HUES48 (cell line): ENCODE measurements at regions not wholly inside any gene's neighbourhood (a gene's known extent, or its start where the extent isn't known, plus 50 kb on each side); places are given as distances from the start of the nearest gene placed in this dataset.

Experiments
- H3K27ac ChIP-seq: one replicate; pipeline ENCODE4 v1.7.0; 2013; ENCODE audit warnings: low read depth, low read length, inconsistent platforms
- H3K27me3 ChIP-seq: 2 replicates; pipeline ENCODE4 v1.6.1; 2013; ENCODE audit warnings: mild to moderate bottlenecking, low read length; ENCODE audit not compliant: control insufficient read depth, insufficient read depth
- H3K36me3 ChIP-seq: 2 replicates; pipeline ENCODE4 v1.6.1; 2013; ENCODE audit warnings: low read length; ENCODE audit not compliant: control insufficient read depth, insufficient read depth
- H3K4me1 ChIP-seq: 2 replicates; pipeline ENCODE4 v1.6.1; 2013; ENCODE audit warnings: mild to moderate bottlenecking, low read length; ENCODE audit not compliant: control insufficient read depth, insufficient read depth
- H3K4me3 ChIP-seq: 2 replicates; pipeline ENCODE4 v1.5.1; 2013; ENCODE audit warnings: mild to moderate bottlenecking, low read depth, low read length
- H3K9ac ChIP-seq: 2 replicates; pipeline ENCODE4 v1.6.1; 2013; ENCODE audit warnings: mild to moderate bottlenecking, low read depth, low read length, moderate library complexity
- H3K9me3 ChIP-seq: 2 replicates; pipeline ENCODE4 v1.6.1; 2013; ENCODE audit warnings: low read length; ENCODE audit not compliant: control insufficient read depth, insufficient read depth

GRCh38 chr12:68422956-68423574 is 90.9 kb upstream of the MDM1 start:
- Histone ChIP-seq H3K4me1 (peaks cover under 1% of the 10 kb centered on the region), H3K9me3 (peaks cover 2% of the 10 kb centered on the region; the same call in 1 of the 2 replicates), H3K9ac (no peak overlapping the region), H3K36me3 (no peaks in the 10 kb centered on the region), H3K27ac (no peak overlapping the region), H3K4me3 (no peak overlapping the region), H3K27me3 (no peaks in the 10 kb centered on the region)

- Histone ChIP-seq H3K27ac (no peak overlapping the region), H3K9me3 (no peaks in the 10 kb centered on the region), H3K36me3 (no peaks in the 10 kb centered on the region), H3K4me1 (peaks cover 16% of the 10 kb centered on the region), H3K27me3 (no peaks in the 10 kb centered on the region), H3K9ac (no peak overlapping the region), H3K4me3 (no peak overlapping the region)
Observed at GRCh38 chr12:68425998-68426397, 93.8 kb upstream of the MDM1 start.

- H3K36me3 ChIP-seq, result no peaks in the 10 kb centered on the region
- H3K4me1 ChIP-seq, result peaks cover 16% of the 10 kb centered on the region
- no peaks in the 10 kb centered on the region for H3K27me3 ChIP-seq
- H3K4me3 ChIP-seq, result no peak overlapping the region
- H3K27ac ChIP-seq, result peak overlapping the region; percentile 35
- no peaks in the 10 kb centered on the region for H3K9me3 ChIP-seq
- H3K9ac ChIP-seq, result no peak overlapping the region
Observed at GRCh38 chr12:68428211-68428610, 96.0 kb upstream of the MDM1 start.

GRCh38 chr12:68428724-68429501 is 96.8 kb upstream of the MDM1 start:
- no peak overlapping the region for H3K4me3 ChIP-seq
- no peaks in the 10 kb centered on the region for H3K36me3 ChIP-seq
- H3K4me1 ChIP-seq, result peaks cover 16% of the 10 kb centered on the region
- peak overlapping the region; percentile 35 for H3K27ac ChIP-seq
- H3K9ac ChIP-seq, result no peak overlapping the region
- H3K9me3 ChIP-seq, result no peaks in the 10 kb centered on the region
- no peaks in the 10 kb centered on the region for H3K27me3 ChIP-seq

GRCh38 chr12:68429696-68430095 is 97.5 kb upstream of the MDM1 start:
- no peaks in the 10 kb centered on the region for H3K27me3 ChIP-seq
- no peak overlapping the region for H3K9ac ChIP-seq
- peak overlapping the region; percentile 33 for H3K27ac ChIP-seq
- H3K4me1 ChIP-seq, result peaks cover 16% of the 10 kb centered on the region
- H3K9me3 ChIP-seq, result no peaks in the 10 kb centered on the region
- no peaks in the 10 kb centered on the region for H3K36me3 ChIP-seq
- no peak overlapping the region for H3K4me3 ChIP-seq

GRCh38 chr12:68431786-68432185 is 99.6 kb upstream of the MDM1 start:
- Histone ChIP-seq H3K4me3 (no peak overlapping the region), H3K9ac (no peak overlapping the region), H3K36me3 (no peaks in the 10 kb centered on the region), H3K27ac (no peak overlapping the region), H3K4me1 (peaks cover 16% of the 10 kb centered on the region), H3K9me3 (peaks cover 3% of the 10 kb centered on the region; the same call in 1 of the 2 replicates), H3K27me3 (no peaks in the 10 kb centered on the region)

DNA sequence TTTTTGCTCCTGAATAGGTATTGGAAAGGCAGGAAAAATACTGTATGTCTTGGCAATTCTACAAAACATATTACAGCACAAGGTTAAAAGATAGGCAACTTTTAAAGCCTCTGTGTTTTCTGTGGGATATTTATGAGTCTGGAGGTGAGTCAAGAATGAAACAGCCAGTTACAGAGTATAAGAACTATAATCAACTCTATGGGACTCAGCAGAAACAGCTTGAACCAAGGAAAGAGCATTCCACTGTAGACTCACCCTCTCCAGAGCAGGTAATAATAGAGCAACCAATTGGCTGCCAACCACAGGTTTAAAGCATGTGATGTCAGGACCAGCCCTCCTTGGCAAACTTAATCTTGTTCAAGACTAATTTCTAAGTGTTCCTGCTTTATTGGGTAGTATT is 100.5 kb upstream of the MDM1 start:
- Histone ChIP-seq H3K36me3 (no peaks in the 10 kb centered on the region), H3K4me3 (no peak overlapping the region), H3K27ac (no peak overlapping the region), H3K9ac (no peak overlapping the region), H3K9me3 (peaks cover 3% of the 10 kb centered on the region; the same call in 1 of the 2 replicates), H3K4me1 (peaks cover 16% of the 10 kb centered on the region), H3K27me3 (no peaks in the 10 kb centered on the region)

GRCh38 chr12:68434391-68435298 is 102.5 kb upstream of the MDM1 start:
- Histone ChIP-seq H3K27ac (no peak overlapping the region), H3K4me3 (no peak overlapping the region), H3K27me3 (no peaks in the 10 kb centered on the region), H3K9ac (no peak overlapping the region), H3K4me1 (peaks cover 10% of the 10 kb centered on the region), H3K9me3 (peaks cover 3% of the 10 kb centered on the region; the same call in 1 of the 2 replicates), H3K36me3 (no peaks in the 10 kb centered on the region)

DNA sequence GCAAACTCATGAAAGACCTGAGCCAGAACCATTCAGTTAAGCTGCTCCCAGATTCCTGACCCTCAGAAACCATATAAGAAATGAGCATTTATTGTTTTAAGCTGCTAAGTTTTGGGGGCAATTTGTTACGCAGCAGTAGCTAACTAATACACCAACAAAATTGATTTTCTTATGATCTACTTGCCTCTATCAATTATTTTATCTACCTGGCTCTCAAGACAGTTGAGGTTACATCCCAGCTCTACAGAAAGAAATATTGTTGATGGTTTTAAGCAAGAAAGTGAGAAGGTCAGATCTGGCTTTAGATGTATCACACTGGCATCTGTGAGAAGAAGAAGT is 103.1 kb upstream of the MDM1 start:
- Histone ChIP-seq H3K27me3 (no peaks in the 10 kb centered on the region), H3K4me3 (no peak overlapping the region), H3K9ac (no peak overlapping the region), H3K9me3 (peaks cover 3% of the 10 kb centered on the region; the same call in 1 of the 2 replicates), H3K27ac (no peak overlapping the region), H3K4me1 (peaks cover 13% of the 10 kb centered on the region), H3K36me3 (no peaks in the 10 kb centered on the region)

- H3K9me3 ChIP-seq, result peaks cover 3% of the 10 kb centered on the region; the same call in 1 of the 2 replicates
- no peak overlapping the region for H3K4me3 ChIP-seq
- H3K27me3 ChIP-seq, result no peaks in the 10 kb centered on the region
- no peak overlapping the region for H3K27ac ChIP-seq
- H3K36me3 ChIP-seq, result no peaks in the 10 kb centered on the region
- H3K4me1 ChIP-seq, result peaks cover 13% of the 10 kb centered on the region
- no peak overlapping the region for H3K9ac ChIP-seq
Observed at GRCh38 chr12:68435816-68436215, 103.7 kb upstream of the MDM1 start.
